ENCODE measurements at regions not wholly inside any gene's neighbourhood (a gene's known extent, or its start where the extent isn't known, plus 50 kb on each side); places are given as distances from the start of the nearest gene placed in this dataset.
A peak's percentile ranks its signal among the peaks of the same experiment; 100 is the strongest.
"Not testable (repeated sequence)": the region's sequence is repeated elsewhere in the genome, so short reads cannot be mapped to it uniquely, and the experiment has no call there.

- DNase-seq (ENCODE audit: low spot score) (no peak), ATAC-seq (no peak)
- intact Hi-C loops (cut with DNase I): no loop called here
These were observed 310.7 kb downstream of the AEBP2 start for GRCh38 chr12:19749906-19750574.

GRCh38 chr12:19751078-19751477 is 311.8 kb downstream of the AEBP2 start:
- ATAC-seq: no peak
- DNase-seq (ENCODE audit: low spot score): no peak
- intact Hi-C loops (cut with DNase I): no loop called here

DNA sequence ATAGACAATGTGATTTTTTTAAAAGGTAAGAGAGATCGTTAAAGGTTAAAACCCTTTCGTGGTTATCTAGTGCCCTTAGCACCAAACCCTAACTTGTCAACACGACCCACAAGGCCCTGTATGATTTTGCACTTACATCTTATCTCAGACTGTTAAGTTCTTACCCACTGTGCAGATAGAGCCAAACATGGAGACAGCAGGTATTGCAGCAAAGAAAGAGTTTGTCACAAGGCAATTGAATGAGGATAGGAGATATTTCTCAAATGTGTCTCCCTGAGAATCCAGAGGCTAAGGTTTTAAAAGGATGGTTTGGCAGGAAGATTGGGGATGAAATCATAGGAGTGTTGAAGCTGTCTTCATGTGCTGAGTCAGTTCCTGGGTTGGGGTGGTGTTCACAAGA is 313.4 kb downstream of the AEBP2 start:
- ATAC-seq (no peak), DNase-seq (ENCODE audit: low spot score) (no peak)
- intact Hi-C loops (cut with DNase I): no loop called here

GRCh38 chr12:19755136-19755535 is 315.8 kb downstream of the AEBP2 start:
- no peak for ATAC-seq
- no peak for DNase-seq (ENCODE audit: low spot score)
- intact Hi-C loops (cut with DNase I): no loop called here

DNA sequence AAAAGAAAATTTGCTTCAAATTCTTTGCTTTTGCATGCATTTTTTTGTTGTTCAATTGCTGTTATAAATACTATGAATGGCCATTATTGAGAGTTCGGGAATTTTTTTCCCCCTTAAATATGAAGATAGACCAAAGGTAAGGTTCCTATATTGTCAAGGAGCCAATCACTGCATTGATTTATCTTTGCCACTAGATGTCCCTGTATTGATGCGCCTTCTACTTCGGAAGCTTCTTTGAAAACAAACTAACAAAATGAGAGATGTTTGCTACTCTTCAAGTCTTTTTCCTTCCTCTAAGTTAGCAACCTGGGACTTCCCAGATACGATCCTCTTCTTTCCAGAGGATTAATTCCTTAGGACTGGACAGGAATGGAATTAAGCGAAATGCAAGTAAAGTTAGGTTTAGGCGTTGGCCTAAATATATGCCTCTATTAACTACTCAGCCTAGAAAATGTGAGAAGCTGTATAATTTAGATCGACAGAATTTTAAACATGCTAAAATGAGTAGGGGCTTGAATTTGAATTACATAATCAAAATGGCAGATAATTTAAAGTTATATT is 318.1 kb downstream of the AEBP2 start:
- DNase-seq (ENCODE audit: low spot score) (no peak), ATAC-seq (peak; percentile 51)
- intact Hi-C loops (cut with DNase I): no loop called here

DNA sequence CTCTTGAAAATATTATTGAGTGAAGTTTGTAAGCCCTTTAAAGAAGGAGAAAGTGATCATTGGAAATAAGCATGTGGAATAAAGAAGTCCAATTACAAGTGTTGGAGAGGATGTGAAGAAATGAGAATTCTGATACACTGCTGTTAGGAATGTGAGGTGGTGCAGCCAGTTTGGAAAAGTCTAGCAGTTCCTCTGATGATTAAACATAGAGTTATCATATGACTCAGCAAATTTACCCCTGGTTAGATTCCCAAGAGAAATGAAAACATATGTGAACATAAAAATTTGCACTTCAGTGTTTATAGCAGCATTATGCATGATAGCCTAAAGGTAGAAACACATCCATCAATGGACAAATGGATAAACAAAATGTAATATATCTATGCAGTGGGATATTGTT is 319.9 kb downstream of the AEBP2 start:
- DNase-seq (ENCODE audit: low spot score): no peak
- ATAC-seq: no peak
- intact Hi-C loops (cut with DNase I): no loop called here

- DNase-seq (ENCODE audit: low spot score): no peak
- no peak for ATAC-seq
- intact Hi-C loops (cut with DNase I): no loop called here
These were observed 321.3 kb downstream of the AEBP2 start for GRCh38 chr12:19760611-19761010.

DNA sequence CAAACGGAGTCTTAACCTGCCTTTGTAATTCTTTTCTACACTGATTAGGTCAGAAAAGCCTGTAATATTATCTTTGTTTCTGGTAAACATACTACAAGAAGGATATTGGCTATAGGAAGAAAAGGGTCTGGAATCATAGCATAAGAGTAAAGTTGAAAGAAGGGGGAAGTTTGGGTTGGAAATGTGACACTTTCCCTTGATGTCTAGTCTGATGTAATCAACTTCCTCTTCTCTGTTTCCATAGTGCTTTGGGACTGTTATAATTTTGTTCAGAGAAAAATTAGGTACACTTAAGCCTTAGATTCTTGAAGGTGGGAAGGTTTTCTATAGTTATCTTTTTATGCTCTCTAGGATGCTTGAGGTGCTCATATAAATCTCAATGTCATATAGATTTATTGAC is 322.2 kb downstream of the AEBP2 start:
- no peak for ATAC-seq

DNA sequence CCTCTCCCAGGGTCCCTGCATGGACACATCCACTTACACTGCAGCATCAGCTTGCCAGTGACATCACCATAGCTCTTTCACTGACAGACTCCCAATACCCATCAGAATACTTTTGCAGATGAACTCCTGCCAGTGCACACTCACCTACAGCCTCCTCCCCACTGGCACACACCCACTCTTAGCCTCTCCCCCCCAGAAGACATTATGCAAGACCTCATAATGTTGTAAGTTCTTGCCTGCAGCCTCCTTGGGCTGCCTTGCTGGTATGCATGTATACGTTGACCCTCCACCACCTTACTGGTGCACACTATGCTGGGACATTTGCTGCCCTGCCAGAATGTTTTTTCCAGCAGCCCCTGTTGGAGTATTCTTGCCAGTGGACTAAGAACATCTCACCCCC is 324.2 kb downstream of the AEBP2 start:
- DNase-seq (ENCODE audit: low spot score) (no peak), ATAC-seq (no peak)
- intact Hi-C loops (cut with DNase I): no loop called here

More for the DNA sequence above, 322.2 kb downstream of the AEBP2 start:
- no peak for DNase-seq (ENCODE audit: low spot score)
- intact Hi-C loops (cut with DNase I): no loop called here

DNA sequence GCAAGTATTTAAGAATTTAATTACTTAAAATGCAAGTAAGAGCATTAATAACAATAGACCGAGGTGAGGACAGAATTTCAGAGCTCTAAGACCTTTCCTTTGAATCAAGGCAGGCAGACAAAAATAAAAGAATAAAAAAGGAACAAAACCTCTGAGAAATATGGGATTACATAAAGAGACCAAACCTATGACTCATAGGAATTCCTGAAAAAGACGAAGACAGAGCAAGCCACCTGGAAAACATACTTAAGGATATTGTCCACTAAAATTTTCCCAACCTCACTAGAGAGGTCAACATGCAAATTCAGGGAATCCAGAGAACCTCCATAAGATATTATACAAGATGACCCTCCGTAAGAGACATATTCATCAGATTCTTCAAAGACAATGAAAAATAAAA is 325.1 kb downstream of the AEBP2 start:
- DNase-seq (ENCODE audit: low spot score): no peak
- no peak for ATAC-seq
- intact Hi-C loops (cut with DNase I): no loop called here

DNA sequence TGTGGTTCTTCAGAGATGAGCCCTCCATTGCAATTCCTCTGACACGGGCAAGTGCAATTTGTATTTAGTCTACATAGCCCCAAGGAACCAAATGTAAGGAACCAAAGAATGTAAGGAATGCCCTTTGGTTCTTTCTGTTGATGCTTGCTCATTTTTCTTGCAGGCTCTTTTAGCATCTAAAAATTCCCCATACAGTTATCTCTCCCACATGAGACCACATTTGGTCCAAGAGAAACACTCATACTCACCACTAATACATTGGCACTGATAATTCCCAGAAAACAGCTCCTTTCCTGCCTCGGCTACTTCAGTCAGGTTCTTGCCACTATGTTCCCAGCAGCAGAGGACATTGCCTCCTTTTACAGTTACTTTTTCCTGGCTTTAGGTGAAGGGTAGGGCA is 332.6 kb downstream of the AEBP2 start:
- DNase-seq (ENCODE audit: low spot score) (no peak), ATAC-seq (peak; percentile 80)
- intact Hi-C loops (cut with DNase I): no loop called here

DNA sequence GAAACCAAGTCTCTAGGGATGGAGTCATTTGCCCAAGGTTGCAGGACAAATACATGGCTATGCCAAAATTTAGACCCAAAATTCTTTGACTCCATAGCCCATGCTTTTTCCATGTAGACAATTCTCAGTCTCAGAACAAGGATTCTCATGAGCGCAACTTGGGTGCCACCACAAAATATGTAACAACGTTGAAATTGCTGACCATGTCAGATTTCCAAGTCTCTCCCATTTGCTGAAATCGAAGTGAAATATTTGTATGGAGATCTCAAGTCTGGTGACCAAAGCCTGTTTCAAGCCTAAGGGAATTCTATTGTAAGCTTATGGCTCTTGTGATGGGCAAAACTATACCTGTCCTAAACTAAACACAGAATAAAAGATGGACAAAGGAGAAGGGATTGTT is 333.5 kb downstream of the AEBP2 start:
- DNase-seq (ENCODE audit: low spot score): no peak
- intact Hi-C loops (cut with DNase I): no loop called here
- no peak for ATAC-seq

- DNase-seq (ENCODE audit: low spot score): no peak
- intact Hi-C loops (cut with DNase I): no loop called here
- no peak for ATAC-seq
These were observed 335.9 kb downstream of the AEBP2 start for GRCh38 chr12:19775241-19775640.

DNA sequence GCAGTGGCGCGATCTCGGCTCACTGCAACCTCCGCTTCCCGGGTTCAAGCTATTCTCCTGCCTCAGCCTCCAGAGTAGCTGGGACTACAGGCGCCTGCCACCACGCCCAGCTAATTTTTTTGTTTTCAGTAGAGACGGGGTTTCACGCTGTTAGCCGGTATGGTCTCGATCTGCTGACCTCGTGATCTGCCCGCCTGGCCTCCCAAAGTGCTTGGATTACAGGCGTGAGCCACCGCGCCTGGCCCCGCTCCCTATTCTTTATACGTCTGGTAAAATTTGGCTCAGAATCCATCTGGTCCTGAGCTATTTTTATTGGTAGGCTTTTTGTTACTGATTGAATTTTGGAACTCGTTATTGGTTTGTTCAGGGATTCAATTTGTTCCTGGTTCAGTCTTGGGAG is 336.7 kb downstream of the AEBP2 start:
- intact Hi-C loops (cut with DNase I): not testable (repeated sequence)

GRCh38 chr12:19778172-19778571 is 338.9 kb downstream of the AEBP2 start:
- peak; percentile 81 for ATAC-seq
- intact Hi-C loops (cut with DNase I): no loop called here
- no peak for DNase-seq (ENCODE audit: low spot score)

More for the DNA sequence above, 336.7 kb downstream of the AEBP2 start:
- ATAC-seq; DNase-seq (ENCODE audit: low spot score): not testable (repeated sequence)

DNA sequence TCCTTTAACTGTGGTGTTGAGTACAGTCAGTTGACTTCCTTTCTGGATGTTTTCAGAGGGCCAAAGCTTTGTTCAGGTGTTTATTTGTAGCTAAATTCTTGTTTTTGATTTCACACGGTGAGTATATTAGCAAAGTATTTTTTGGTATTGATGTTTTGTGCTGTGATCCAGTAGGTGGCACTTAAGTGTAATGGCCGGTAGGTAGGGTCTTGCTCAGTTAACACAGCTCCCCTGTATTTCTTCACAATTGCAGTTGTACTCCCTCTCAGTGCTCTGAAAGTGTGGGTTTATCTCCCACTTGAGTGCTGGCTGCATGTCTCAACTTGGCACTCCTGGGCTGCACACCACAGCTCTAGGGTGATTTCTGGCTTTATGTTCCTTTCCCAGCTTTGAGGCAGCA is 339.5 kb downstream of the AEBP2 start:
- intact Hi-C loops (cut with DNase I): no loop called here
- DNase-seq (ENCODE audit: low spot score): no peak
- ATAC-seq: peak; percentile 21

DNA sequence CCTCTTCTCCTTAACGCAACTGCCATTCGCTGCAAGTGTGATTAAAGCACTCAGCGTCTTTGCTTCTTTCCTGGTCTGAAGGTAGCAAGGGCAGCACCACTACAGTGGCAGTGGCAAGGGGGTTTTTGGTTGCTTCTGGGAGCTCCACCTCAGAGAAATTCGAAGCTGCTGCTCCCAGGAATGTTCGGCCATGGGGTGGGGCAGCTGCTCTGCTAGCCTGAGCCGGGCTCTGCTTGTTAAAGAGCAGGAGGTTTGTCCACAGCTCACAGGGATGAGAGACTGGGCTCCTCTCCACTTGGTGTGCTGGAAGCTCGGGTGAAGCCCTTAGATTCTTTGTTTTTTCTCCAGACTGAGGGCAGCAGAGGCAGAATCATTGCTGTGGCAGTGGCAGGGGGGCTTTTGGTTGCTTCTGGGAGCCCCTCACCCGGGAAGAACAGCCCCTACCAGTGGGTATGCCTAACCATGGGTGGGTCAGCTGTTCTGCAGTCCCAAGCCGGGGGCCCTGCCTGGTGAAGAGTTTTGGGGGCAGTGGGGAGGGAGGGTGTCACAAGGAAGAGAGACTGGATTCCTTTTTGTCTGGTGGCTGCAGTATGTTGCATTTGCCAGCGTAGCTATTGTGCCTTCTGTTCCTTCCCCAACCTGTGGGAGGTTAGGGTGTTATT is 340.2 kb downstream of the AEBP2 start:
- intact Hi-C loops (cut with DNase I): no loop called here
- ATAC-seq (peak; percentile 83), DNase-seq (ENCODE audit: low spot score) (no peak)

- ATAC-seq (no peak), DNase-seq (ENCODE audit: low spot score) (no peak)
- intact Hi-C loops (cut with DNase I): no loop called here
These were observed 341.2 kb downstream of the AEBP2 start for GRCh38 chr12:19780460-19780859.

GRCh38 chr12:19783547-19784444 is 344.5 kb downstream of the AEBP2 start:
- ATAC-seq: no peak
- intact Hi-C loops (cut with DNase I): no loop called here

DNA sequence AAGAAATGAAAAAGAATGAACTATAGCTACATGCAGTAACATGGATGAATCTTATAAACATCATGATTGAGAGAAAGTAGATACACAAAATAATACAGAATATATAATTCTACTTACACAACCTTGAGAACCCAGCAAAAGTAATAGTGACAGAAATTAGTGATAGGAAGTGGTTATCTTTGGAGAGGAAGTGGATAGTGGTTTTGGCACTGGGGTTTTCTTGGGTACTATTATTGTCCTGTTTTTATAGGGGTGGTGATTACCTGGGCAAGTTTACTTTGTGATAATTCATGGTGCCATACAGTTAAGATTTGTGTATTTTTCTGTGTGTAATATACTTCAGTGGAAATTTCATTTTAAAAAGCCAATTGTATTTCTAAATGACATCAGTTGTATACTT is 352.7 kb downstream of the AEBP2 start:
- intact Hi-C loops (cut with DNase I): no loop called here
- ATAC-seq: no peak

More at GRCh38 chr12:19783547-19784444, 344.5 kb downstream of the AEBP2 start:
- DNase-seq (ENCODE audit: low spot score): no peak

More for the DNA sequence above, 352.7 kb downstream of the AEBP2 start:
- DNase-seq (ENCODE audit: low spot score): no peak
